ENCODE measurements at regions not wholly inside any gene's neighbourhood (a gene's known extent, or its start where the extent isn't known, plus 50 kb on each side); places are given as distances from the start of the nearest gene placed in this dataset.

- Histone ChIP-seq H3K79me2 (ENCODE audit: control insufficient read depth, low read length) (no peaks in the 10 kb centered on the region), H3K9me2 (replicated peaks; ENCODE audit: control insufficient read depth, low read length) (no peaks in the 10 kb centered on the region), H4K20me1 (ENCODE audit: control insufficient read depth, insufficient read depth, low read depth, low read length) (no peaks in the 10 kb centered on the region), H3K27me3 (ENCODE audit: control insufficient read depth, low read length) (no peaks in the 10 kb centered on the region), H3K4me1 (ENCODE audit: control insufficient read depth, low read length) (no peaks in the 10 kb centered on the region), H3K36me3 (ENCODE audit: control insufficient read depth, low read length) (no peaks in the 10 kb centered on the region), H3K27ac (ENCODE audit: low read depth, low read length) (no peak overlapping the region), H3F3A (ENCODE audit: control insufficient read depth, insufficient read depth) (no peaks in the 10 kb centered on the region), H3K9me3 (ENCODE audit: control insufficient read depth, insufficient read depth, low read length) (no peaks in the 10 kb centered on the region), H3K4me2 (ENCODE audit: low read length) (no peak overlapping the region), H3K4me3 (ENCODE audit: low read length) (no peak overlapping the region)
- no peak for TF ChIP-seq EZH2phosphoT487 (IDR thresholded peaks at IDR 0.05; ENCODE audit: borderline replicate concordance, low read length)
- TF ChIP-seq, protein P1, sequence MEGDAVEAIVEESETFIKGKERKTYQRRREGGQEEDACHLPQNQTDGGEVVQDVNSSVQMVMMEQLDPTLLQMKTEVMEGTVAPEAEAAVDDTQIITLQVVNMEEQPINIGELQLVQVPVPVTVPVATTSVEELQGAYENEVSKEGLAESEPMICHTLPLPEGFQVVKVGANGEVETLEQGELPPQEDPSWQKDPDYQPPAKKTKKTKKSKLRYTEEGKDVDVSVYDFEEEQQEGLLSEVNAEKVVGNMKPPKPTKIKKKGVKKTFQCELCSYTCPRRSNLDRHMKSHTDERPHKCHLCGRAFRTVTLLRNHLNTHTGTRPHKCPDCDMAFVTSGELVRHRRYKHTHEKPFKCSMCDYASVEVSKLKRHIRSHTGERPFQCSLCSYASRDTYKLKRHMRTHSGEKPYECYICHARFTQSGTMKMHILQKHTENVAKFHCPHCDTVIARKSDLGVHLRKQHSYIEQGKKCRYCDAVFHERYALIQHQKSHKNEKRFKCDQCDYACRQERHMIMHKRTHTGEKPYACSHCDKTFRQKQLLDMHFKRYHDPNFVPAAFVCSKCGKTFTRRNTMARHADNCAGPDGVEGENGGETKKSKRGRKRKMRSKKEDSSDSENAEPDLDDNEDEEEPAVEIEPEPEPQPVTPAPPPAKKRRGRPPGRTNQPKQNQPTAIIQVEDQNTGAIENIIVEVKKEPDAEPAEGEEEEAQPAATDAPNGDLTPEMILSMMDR (IDR thresholded peaks at IDR 0.05; ENCODE audit: low read depth, low read length, poor library complexity, severe bottlenecking), result no peak
Observed at GRCh38 chr2:128684523-128684922, 365.9 kb upstream of the HS6ST1 start.

DNA sequence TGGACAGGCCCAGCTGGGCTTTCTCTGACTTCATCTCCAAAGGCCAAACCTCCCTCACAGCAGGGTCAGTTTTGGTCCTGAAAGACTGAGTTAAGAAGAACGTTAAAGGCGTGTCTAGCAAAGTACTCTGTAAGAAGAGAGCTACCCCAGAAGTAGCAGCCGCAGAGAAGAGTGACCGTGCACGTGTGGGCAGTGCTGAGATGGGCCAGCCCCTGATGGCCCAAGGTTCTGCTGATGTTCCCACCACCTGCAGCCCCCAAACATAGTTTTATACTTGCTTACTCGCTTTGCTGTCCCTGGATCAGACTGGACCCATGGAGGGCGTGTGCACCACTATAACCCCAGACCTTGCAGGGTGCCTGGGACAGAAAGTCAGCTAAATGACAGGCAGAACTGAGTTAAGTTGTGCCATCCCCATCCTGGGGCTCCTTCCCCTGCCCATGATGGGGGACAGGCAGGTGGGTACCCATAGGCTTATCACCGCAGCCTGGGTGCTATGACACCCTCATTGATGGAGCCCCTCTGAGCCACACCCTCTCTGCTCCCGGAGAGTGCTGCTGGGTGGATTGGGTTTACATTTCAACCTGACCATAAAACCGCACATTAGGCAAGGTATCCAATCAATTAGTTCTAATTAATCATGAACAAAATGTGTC lies 367.3 kb upstream of the HS6ST1 start:
- H3K27me3 ChIP-seq (ENCODE audit: control insufficient read depth, low read length), result no peaks in the 10 kb centered on the region
- TF ChIP-seq EZH2phosphoT487 (IDR thresholded peaks at IDR 0.05; ENCODE audit: borderline replicate concordance, low read length), result no peak
- TF ChIP-seq, protein P1 (IDR thresholded peaks at IDR 0.05; ENCODE audit: low read depth, low read length, poor library complexity, severe bottlenecking), result no peak
- H3K4me1 ChIP-seq (ENCODE audit: control insufficient read depth, low read length), result no peaks in the 10 kb centered on the region
- no peaks in the 10 kb centered on the region for H3K79me2 ChIP-seq (ENCODE audit: control insufficient read depth, low read length)
- H3F3A ChIP-seq (ENCODE audit: control insufficient read depth, insufficient read depth), result no peaks in the 10 kb centered on the region
- H3K4me2 ChIP-seq (ENCODE audit: low read length), result no peak overlapping the region
- no peak overlapping the region for H3K27ac ChIP-seq (ENCODE audit: low read depth, low read length)
- no peaks in the 10 kb centered on the region for H3K36me3 ChIP-seq (ENCODE audit: control insufficient read depth, low read length)
- H3K4me3 ChIP-seq (ENCODE audit: low read length), result no peak overlapping the region
- H3K9me3 ChIP-seq (ENCODE audit: control insufficient read depth, insufficient read depth, low read length), result no peaks in the 10 kb centered on the region
- no peaks in the 10 kb centered on the region for H4K20me1 ChIP-seq (ENCODE audit: control insufficient read depth, insufficient read depth, low read depth, low read length)
- no peaks in the 10 kb centered on the region for H3K9me2 ChIP-seq (replicated peaks; ENCODE audit: control insufficient read depth, low read length)

- TF ChIP-seq, protein P1 (IDR thresholded peaks at IDR 0.05; ENCODE audit: low read depth, low read length, poor library complexity, severe bottlenecking), result no peak
- TF ChIP-seq EZH2phosphoT487 (IDR thresholded peaks at IDR 0.05; ENCODE audit: borderline replicate concordance, low read length), result no peak
- Histone ChIP-seq H3K27ac (ENCODE audit: low read depth, low read length) (no peak overlapping the region), H3K4me3 (ENCODE audit: low read length) (no peak overlapping the region)
Observed at GRCh38 chr2:128686497-128686859, 367.8 kb upstream of the HS6ST1 start.

More at GRCh38 chr2:128686497-128686859, 367.8 kb upstream of the HS6ST1 start:
- no peaks in the 10 kb centered on the region for H3F3A ChIP-seq (ENCODE audit: control insufficient read depth, insufficient read depth)
- no peak overlapping the region for H3K4me2 ChIP-seq (ENCODE audit: low read length)
- H3K9me2 ChIP-seq (replicated peaks; ENCODE audit: control insufficient read depth, low read length), result no peaks in the 10 kb centered on the region
- H3K79me2 ChIP-seq (ENCODE audit: control insufficient read depth, low read length), result no peaks in the 10 kb centered on the region
- no peaks in the 10 kb centered on the region for H3K9me3 ChIP-seq (ENCODE audit: control insufficient read depth, insufficient read depth, low read length)
- H4K20me1 ChIP-seq (ENCODE audit: control insufficient read depth, insufficient read depth, low read depth, low read length), result no peaks in the 10 kb centered on the region
- H3K36me3 ChIP-seq (ENCODE audit: control insufficient read depth, low read length), result no peaks in the 10 kb centered on the region
- H3K27me3 ChIP-seq (ENCODE audit: control insufficient read depth, low read length), result no peaks in the 10 kb centered on the region
- H3K4me1 ChIP-seq (ENCODE audit: control insufficient read depth, low read length), result no peaks in the 10 kb centered on the region

All from DOHH2 (cell line).